Lung (tissue), 11 donors: ENCODE measurements at regions not wholly inside any gene's neighbourhood (a gene's known extent, or its start where the extent isn't known, plus 50 kb on each side); places are given as distances from the start of the nearest gene placed in this dataset.
"Not testable (repeated sequence)": the region's sequence is repeated elsewhere in the genome, so short reads cannot be mapped to it uniquely, and the experiment has no call there.

Experiments used
- ATAC-seq: fragments of 200-7000 bp; cut with Tn5 transposase; one replicate; pipeline ENCODE4 v1.9.1; 2020; ENCODE audit warnings: moderate number of reproducible peaks; ENCODE audit not compliant: insufficient read depth, low FRiP score
- DNase-seq, 3 donors: peaks; one replicate each; pipeline ENCODE4 v3.0.0-alpha.2; 2013 to 2017
- H3K27ac ChIP-seq, 2 donors: one replicate each; pipeline ENCODE4 v1.5.1; 2013; ENCODE audit warnings: mild to moderate bottlenecking in 2 of 2, moderate library complexity in 2 of 2, control low read depth in 1 of 2, inconsistent platforms in 1 of 2, low read depth in 1 of 2, low read length in 1 of 2
- H3K27me3 ChIP-seq, 3 donors: one replicate each; pipeline ENCODE4 v1.5.1; 2013; ENCODE audit warnings: low read length in 2 of 3; ENCODE audit not compliant: control insufficient read depth in 3 of 3, insufficient read depth in 3 of 3
- H3K36me3 ChIP-seq, 4 donors: one replicate each; pipeline ENCODE4 v1.5.1; 2013; ENCODE audit warnings: low read length in 4 of 4, mild to moderate bottlenecking in 1 of 4, moderate library complexity in 1 of 4; ENCODE audit not compliant: control insufficient read depth in 4 of 4, insufficient read depth in 4 of 4
- H3K4me1 ChIP-seq, 5 donors: one replicate each; pipeline ENCODE4 v1.5.1; 2013; ENCODE audit warnings: low read length in 5 of 5, mild to moderate bottlenecking in 2 of 5, moderate library complexity in 1 of 5; ENCODE audit not compliant: control insufficient read depth in 5 of 5, insufficient read depth in 5 of 5
- H3K4me3 ChIP-seq: one replicate; pipeline ENCODE4 v1.5.1; 2013; ENCODE audit warnings: mild to moderate bottlenecking, control low read depth, moderate library complexity
- H3K9ac ChIP-seq, 2 donors: one replicate each; pipeline ENCODE4 v1.5.1; 2013; ENCODE audit warnings: low read length in 2 of 2, control low read depth in 1 of 2; ENCODE audit not compliant: insufficient read depth in 1 of 2
- H3K9me3 ChIP-seq, 4 donors: one replicate each; pipeline ENCODE4 v1.5.1; 2013; ENCODE audit warnings: low read length in 3 of 4, mild to moderate bottlenecking in 1 of 4, moderate library complexity in 1 of 4; ENCODE audit not compliant: control insufficient read depth in 4 of 4, insufficient read depth in 3 of 4
- CTCF ChIP-seq: IDR thresholded peaks from 2 replicates; pipeline ENCODE4 v1.5.1; 2012; ENCODE audit warnings: mild to moderate bottlenecking; ENCODE audit errors: control extremely low read depth, extremely low read depth
- WGBS, 2 donors: extraction: QIAGEN DNeasy Blood & Tissue Kit; methylation state at CpG; one replicate each; pipeline ENCODE4 v1.1.7; 2013; 5-methylcytosine and 5-hydroxymethylcytosine counted together
- donor health status: control.
- donor health status: control.
- donor health status: Bipolar disorder and iron deficiency.
- donor health status: healthy.
- donor health status: DM: yes; HTN: yes; CAD: no.

GRCh38 chr1:91207691-91208090, 185.9 kb upstream of the ZNF644 start:
- not testable (repeated sequence) for H3K9ac ChIP-seq, H3K36me3 ChIP-seq, ATAC-seq, H3K4me3 ChIP-seq, DNase-seq, H3K27ac ChIP-seq, H3K9me3 ChIP-seq, H3K27me3 ChIP-seq, H3K4me1 ChIP-seq
- WGBS, 2 donors: 83 to 93% methylated on average over 7 of the region's 7 CpGs

GRCh38 chr1:91204150-91204549, 182.3 kb upstream of the ZNF644 start:
- 94 to 99% methylated on average over 9 of the region's 9 CpGs for WGBS, 2 donors
- H3K4me1 ChIP-seq, H3K27me3 ChIP-seq, H3K4me3 ChIP-seq, H3K9me3 ChIP-seq, H3K9ac ChIP-seq, H3K27ac ChIP-seq, DNase-seq, ATAC-seq, H3K36me3 ChIP-seq: not testable (repeated sequence)

- no peak overlapping the region for H3K27ac ChIP-seq
- no peak overlapping the region for H3K4me3 ChIP-seq
- ATAC-seq (no peak), DNase-seq (no peak)
- no peak overlapping the region for H3K9ac ChIP-seq
- 46 to 78% methylated on average over 1 of the region's 1 CpG for WGBS, 2 donors
- H3K27me3 ChIP-seq: no peaks in the 10 kb centered on the region
- no peaks in the 10 kb centered on the region for H3K36me3 ChIP-seq
- no peaks in the 10 kb centered on the region for H3K4me1 ChIP-seq
- no peak for TF ChIP-seq CTCF
- H3K9me3 ChIP-seq: peaks cover 0 to 5% (median 0%) of the 10 kb centered on the region in 4 donors
Observed at GRCh38 chr1:91201694-91202093, 179.9 kb upstream of the ZNF644 start.

- H3K4me3 ChIP-seq: no peak overlapping the region
- TF ChIP-seq CTCF: no peak
- H3K9me3 ChIP-seq: peaks cover 0 to 5% (median 0%) of the 10 kb centered on the region in 4 donors
- DNase-seq (no peak), ATAC-seq (no peak)
- H3K36me3 ChIP-seq: no peaks in the 10 kb centered on the region
- H3K27me3 ChIP-seq: no peaks in the 10 kb centered on the region
- WGBS, 2 donors: 47 to 53% methylated on average over 3 of the region's 3 CpGs
- no peak overlapping the region for H3K9ac ChIP-seq
- H3K4me1 ChIP-seq: no peaks in the 10 kb centered on the region
- no peak overlapping the region for H3K27ac ChIP-seq
Observed at GRCh38 chr1:91201176-91201575, 179.3 kb upstream of the ZNF644 start.

- TF ChIP-seq CTCF: no peak
- Histone ChIP-seq H3K4me1 (no peaks in the 10 kb centered on the region), H3K9me3 (peaks cover 0 to 5% (median 0%) of the 10 kb centered on the region in 4 donors)
Observed at GRCh38 chr1:91200675-91201074, 178.8 kb upstream of the ZNF644 start.

More at GRCh38 chr1:91200675-91201074, 178.8 kb upstream of the ZNF644 start:
- Histone ChIP-seq H3K9ac (no peak overlapping the region), H3K36me3 (no peaks in the 10 kb centered on the region), H3K4me3 (no peak overlapping the region), H3K27me3 (no peaks in the 10 kb centered on the region), H3K27ac (no peak overlapping the region)
- 60 to 63% methylated on average over 5 of the region's 5 CpGs for WGBS, 2 donors
- ATAC-seq (no peak), DNase-seq (peak in 1 of 3 donors; percentile 9)
